HG03064 (cell line): ENCODE measurements at regions not wholly inside any gene's neighbourhood (a gene's known extent, or its start where the extent isn't known, plus 50 kb on each side); places are given as distances from the start of the nearest gene placed in this dataset.
"Not testable (repeated sequence)": the region's sequence is repeated elsewhere in the genome, so short reads cannot be mapped to it uniquely, and the experiment has no call there.

Experiments
- ATAC-seq: cut with Tn5 transposase; IDR thresholded peaks from one replicate; pipeline ENCODE4 v1.9.1; 2021; ENCODE audit warnings: low read depth; ENCODE audit not compliant: unreplicated experiment

- ATAC-seq = no peak
Observed at GRCh38 chr6:14383393-14384174, 266.0 kb downstream of the CD83 start.

GRCh38 chr6:14384175-14384949, 266.8 kb downstream of the CD83 start:
- ATAC-seq = no peak

GRCh38 chr6:14386263-14386662, 268.7 kb downstream of the CD83 start:
- no peak for ATAC-seq

DNA sequence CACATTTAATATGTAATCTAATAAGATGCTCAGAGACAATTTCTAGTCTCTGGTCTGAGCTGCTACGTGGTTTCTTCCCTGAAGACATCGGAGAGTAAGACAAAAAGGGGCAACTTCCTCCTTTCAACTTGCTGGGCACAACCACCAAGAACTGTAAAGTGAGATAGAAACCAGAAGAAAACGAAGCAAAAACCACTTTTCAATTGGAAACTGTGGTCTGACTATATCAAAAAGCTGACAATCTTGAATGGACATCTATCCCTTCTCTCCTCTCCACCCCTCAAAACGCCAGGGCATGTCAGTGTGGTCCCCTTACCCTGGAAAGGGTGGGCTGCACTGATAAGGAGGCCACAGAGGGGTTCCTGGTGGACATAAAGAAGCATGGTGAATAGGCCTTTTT, 269.1 kb downstream of the CD83 start:
- ATAC-seq = no peak

GRCh38 chr6:14388371-14388770, 270.8 kb downstream of the CD83 start:
- no peak for ATAC-seq

DNA sequence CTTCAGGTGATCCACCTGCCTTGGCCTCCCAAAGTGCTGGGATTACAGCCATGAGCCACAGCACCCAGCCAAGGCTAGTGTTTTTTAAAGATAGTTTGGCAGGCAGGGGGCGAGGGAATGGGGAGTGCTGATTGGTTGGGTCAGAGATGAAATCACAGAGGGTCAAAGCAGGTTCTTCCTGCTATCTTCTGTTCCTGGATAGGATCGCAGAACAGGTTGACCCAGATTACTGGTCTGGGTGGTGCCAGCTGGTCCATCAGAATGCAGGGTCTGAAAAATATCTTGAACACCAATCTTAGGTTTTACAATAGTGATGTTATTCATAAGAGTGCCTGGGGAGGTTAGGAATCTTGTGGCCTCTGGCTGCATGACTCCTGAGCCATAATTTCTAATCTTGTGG, 272.2 kb downstream of the CD83 start:
- ATAC-seq = not testable (repeated sequence)

- no peak for ATAC-seq
Observed at GRCh38 chr6:14390805-14391204, 273.2 kb downstream of the CD83 start.

DNA sequence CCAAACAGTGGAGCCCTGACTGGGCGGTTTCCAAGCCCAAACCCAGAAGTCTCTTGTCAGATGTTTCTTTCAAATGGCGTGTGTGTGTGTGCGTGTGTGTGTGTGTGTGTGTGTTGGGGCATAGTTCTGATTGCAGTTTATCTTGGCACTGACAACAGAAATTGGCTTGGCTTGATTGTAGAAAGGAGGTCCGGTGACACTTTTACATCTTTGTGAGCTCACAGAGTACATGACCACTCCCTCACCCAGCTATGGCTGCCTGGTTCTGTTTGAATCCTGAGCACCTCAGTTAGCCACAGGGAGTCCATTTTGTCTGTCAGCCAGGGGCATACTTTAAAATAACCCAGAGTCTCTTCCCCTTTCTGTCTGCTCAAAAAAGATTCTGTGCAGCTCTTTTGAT, 276.3 kb downstream of the CD83 start:
- no peak for ATAC-seq

DNA sequence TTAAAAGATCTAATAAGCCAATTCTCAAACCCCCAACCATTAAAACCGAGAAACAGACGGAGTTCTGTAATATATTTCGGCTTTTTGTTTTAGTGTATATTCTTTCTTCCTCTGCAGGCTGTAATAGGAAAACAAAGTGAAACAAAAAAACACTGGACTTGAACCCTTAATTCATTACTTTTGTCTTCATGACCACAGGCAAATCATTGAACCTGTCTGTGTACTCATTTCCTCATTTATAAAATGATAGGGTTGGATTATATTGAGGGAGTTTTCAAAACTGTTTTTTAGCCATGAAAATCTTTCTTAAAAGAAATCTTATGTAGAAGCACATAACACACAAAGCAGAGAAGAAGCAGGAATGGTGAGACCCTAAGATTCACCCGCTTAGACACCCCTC, 278.8 kb downstream of the CD83 start:
- ATAC-seq = no peak

DNA sequence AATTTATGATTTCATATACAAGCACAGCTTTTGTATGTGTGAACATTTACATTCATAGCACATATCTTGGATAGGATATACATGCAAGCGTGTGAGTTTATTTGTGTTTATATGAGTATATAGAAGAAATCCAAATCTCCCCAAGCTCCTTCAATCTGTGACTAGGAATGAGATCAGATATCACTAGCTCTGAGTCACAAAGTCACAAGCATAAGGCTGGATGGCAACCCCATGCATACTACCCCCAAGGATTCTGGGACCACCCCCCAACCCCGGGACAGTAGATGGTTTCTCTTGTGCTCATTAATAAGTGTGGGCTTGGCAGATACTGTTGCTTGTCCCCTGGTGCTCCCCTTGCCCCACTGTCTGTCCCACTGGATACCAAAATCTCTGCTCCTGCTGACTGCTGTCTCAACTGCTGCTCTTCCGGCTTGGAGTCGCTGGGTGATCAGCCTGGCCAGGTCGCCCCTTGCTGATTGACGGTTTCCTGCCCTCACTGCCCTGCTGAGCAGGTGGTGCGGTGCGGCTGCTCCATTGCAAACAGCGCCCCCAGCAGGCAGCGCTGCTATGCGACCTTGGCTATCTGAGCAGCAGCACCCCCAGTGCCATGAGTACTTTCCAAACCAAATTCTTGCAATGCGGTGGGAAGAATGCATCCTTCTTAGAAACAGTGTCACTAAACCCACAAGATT, 279.4 kb downstream of the CD83 start:
- no peak for ATAC-seq

DNA sequence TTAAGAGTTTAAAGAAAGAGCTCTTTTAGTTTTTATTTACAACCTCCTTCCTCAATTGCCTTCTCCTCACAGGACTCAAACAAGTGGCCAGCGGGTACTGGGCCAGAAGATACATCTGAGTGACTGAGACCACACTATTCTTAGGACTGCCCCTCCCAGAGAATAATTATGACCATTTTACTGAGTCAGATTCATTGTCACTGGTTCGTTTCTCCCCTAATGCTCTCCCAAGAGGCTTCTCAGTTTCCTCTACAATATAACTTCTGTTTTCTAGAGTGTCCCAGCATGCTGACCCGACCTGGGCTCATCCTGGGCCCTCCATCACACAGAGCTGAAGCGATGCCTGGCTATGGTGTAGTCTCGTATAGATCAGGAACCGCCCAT, 279.9 kb downstream of the CD83 start:
- no peak for ATAC-seq

GRCh38 chr6:14398953-14399352, 281.4 kb downstream of the CD83 start:
- no peak for ATAC-seq

DNA sequence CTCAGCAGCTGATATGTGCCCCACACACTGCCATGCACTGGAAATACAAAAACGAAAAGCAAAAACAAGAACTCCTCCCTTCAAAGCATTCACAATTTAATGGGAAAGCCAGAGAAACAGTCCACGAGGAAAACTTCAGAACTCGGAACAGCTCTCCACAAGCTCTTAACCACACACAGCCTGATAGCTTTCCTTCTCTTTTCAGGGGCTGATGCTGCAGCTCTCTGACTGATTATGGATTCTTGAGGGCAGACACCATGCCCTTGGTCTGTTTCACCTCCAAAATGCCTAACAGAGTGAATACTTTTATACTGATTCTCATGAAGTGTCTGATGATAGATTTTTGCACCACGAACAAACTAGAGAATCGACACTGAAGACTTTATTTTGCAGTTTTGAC, 282.1 kb downstream of the CD83 start:
- no peak for ATAC-seq

DNA sequence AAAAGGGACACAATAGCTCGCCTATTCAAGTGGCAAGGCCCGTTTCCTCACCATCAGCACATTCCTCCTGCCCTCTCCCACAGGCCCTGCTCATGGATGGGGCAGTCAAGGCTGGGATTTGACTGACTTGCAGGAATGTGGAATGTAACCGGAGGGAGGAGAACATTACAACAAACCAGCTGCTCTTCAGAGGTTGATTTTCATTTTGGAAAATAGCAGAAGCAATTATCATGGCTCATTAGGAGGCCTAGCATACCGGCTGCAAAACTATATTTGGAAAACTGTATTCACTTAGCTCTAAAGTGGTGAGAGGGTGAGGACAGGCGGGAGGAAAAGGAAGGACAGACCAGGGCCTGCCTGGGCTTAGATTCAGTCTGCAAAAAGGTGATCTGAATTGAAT, 283.7 kb downstream of the CD83 start:
- ATAC-seq = no peak

DNA sequence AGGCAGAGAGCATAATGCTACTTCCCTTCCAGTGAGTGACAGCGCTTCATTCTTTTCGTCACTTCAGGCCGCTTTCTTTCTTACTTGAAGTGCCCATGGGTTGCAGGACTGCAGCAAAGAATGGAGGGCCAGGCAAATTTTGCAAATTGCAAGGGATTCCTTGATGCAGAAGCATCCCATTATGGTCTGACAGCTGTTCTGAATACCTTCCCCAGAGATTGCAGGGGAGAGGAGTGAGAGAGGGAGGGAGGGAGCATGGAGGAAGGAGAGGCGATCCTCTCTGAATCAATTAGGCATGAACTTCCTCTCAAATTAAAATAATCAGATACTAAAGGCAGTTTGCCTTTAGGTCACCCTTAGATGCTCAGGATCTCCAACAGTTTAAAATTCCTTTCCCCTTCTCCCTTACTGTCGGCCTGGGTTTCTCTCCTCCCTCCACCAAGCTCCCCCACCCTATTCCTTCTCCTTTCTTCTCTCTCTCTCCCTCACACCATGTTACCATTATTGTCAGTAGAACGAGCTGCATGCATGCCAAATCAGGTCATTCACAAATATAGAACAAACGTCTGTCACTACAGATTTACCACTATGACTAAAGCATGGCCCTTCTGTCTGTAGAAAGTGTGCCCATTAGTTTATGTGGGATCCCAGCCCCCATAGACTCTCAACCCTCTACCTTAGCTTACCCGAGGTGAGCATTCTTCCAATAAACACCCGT, 289.2 kb downstream of the CD83 start:
- ATAC-seq = no peak

DNA sequence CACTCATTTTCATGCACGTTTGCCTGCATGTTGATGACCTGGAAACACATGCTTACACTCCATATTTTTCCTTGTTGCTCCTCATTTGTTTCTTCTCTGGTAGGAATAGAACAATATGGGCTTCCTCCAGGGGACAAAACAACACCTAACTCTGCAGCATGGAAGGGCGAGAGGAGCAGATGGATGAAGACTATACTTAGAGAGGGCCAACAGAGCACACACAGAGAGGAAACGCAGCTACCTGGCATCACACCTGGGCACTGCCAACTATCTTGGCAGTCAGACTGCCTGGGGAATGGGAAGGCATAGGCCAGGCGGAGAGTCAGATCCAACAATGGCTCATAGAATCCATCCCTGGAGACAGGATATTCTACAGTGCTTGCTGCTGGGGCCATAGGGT, 290.9 kb downstream of the CD83 start:
- no peak for ATAC-seq

DNA sequence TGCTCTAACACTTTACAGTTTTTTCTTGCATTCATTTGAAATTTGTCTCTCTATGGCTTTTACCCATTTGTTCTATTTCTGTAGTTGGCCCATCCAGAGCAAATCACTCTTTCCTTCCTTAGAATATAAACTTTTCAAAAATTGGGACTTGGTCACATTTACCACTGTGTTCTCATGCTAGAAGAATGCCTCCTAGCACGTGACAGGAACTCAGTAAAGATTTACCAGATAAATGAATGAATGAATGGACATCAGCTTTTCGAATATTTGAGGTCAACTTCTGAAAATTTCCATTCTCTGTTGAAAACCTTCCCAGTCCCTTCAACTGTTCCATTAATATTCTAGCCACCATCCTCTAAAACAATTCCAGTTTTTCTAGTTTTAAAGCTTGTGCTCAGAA, 294.5 kb downstream of the CD83 start:
- no peak for ATAC-seq

DNA sequence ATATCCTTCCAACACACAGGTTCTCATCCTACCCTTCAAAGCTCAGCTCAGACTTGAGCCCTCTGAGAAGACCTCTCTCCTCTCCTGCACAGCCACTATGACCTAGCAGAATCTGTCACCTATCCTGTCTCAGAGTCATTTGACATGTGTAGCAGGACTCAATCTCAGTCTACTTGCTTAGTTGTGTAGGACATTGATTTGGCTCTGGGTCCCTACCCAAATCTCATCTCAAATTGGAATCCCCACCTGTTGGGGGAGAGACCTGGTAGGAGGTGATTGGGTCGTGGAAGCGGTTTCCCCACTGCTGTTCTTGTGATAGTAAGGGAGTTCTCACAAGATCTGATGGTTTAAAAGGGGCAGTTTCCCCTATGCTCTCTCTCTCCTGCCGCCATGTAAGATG, 297.9 kb downstream of the CD83 start:
- no peak for ATAC-seq

GRCh38 chr6:14417377-14417776, 299.8 kb downstream of the CD83 start:
- no peak for ATAC-seq

GRCh38 chr6:14419224-14419623, 301.7 kb downstream of the CD83 start:
- not testable (repeated sequence) for ATAC-seq

DNA sequence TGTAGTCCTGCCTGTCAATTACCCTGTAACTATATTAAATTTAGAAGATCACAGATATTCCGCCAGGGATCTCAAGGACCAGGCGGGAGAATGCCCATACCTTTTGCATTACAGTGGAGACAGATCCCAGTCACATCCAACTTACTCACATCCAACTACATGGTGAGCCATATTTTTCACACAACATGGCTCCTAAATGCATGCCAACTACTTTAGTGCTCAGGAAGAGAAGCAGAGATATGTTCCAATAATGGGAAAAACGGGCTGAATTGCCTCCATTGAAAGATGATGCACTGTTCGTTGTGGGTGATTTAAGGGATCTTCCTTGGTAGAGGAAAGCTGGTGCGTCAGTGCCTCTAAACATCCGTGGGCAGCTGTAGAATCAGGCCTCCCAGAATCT, 304.5 kb downstream of the CD83 start:
- no peak for ATAC-seq
